Loucy (cell line): ENCODE measurements at regions not wholly inside any gene's neighbourhood (a gene's known extent, or its start where the extent isn't known, plus 50 kb on each side); places are given as distances from the start of the nearest gene placed in this dataset.

Experiments used
- H2AFZ ChIP-seq: fragments of 200-600 bp; sonication (generic); 2 replicates; pipeline ENCODE4 v1.6.0; 2016; ENCODE audit warnings: antibody characterized with exemption, mild to moderate bottlenecking, low read length, moderate library complexity
- H3F3A ChIP-seq: fragments of 200-600 bp; 2 replicates; pipeline ENCODE4 v1.6.0; 2016; ENCODE audit warnings: antibody characterized with exemption, low read depth, mild to moderate bottlenecking
- H3K27me3 ChIP-seq: fragments of 200-600 bp; sonication (generic); 2 replicates; pipeline ENCODE4 v1.6.1; 2014; ENCODE audit warnings: low read length, mild to moderate bottlenecking; ENCODE audit not compliant: insufficient read depth, poor library complexity, severe bottlenecking
- H3K36me3 ChIP-seq: fragments of 200-600 bp; sonication (generic); 2 replicates; pipeline ENCODE4 v1.6.1; 2016; ENCODE audit warnings: low read length; ENCODE audit not compliant: insufficient read depth
- H3K4me1 ChIP-seq: fragments of 200-600 bp; sonication (generic); 2 replicates; pipeline ENCODE4 v1.5.1; 2014; ENCODE audit warnings: low read length, mild to moderate bottlenecking; ENCODE audit not compliant: insufficient read depth, poor library complexity, severe bottlenecking
- H3K4me2 ChIP-seq: fragments of 200-600 bp; sonication (generic); 2 replicates; pipeline ENCODE4 v1.6.0; 2014; ENCODE audit warnings: antibody characterized with exemption, low read length, low read depth, mild to moderate bottlenecking; ENCODE audit not compliant: poor library complexity, severe bottlenecking
- H3K4me3 ChIP-seq: fragments of 200-600 bp; sonication (generic); 2 replicates; pipeline ENCODE4 v1.5.1; 2014; ENCODE audit warnings: low read length, mild to moderate bottlenecking, mixed read lengths; ENCODE audit not compliant: poor library complexity, severe bottlenecking
- H3K79me2 ChIP-seq: fragments of 200-600 bp; sonication (generic); 2 replicates; pipeline ENCODE4 v1.6.1; 2014; ENCODE audit warnings: low read length; ENCODE audit not compliant: insufficient read depth
- H3K9ac ChIP-seq: fragments of 200-600 bp; sonication (generic); 2 replicates; pipeline ENCODE4 v1.6.0; 2014; ENCODE audit warnings: mild to moderate bottlenecking, low read depth, low read length, moderate library complexity; ENCODE audit not compliant: poor library complexity, severe bottlenecking
- H3K9me2 ChIP-seq: fragments of 200-600 bp; sonication (generic); replicated peaks from 2 replicates; pipeline ENCODE4 v1.6.1; 2016; ENCODE audit warnings: low read depth, low read length, mixed read lengths
- H3K9me3 ChIP-seq: fragments of 200-600 bp; sonication (generic); 2 replicates; pipeline ENCODE4 v1.6.1; 2014; ENCODE audit warnings: mild to moderate bottlenecking, antibody characterized with exemption, low read length, low read depth; ENCODE audit not compliant: insufficient read depth
- H4K20me1 ChIP-seq: fragments of 200-600 bp; sonication (generic); 2 replicates; pipeline ENCODE4 v1.6.0; 2014; ENCODE audit warnings: antibody characterized with exemption, low read length, mild to moderate bottlenecking; ENCODE audit not compliant: insufficient read depth, poor library complexity, severe bottlenecking
- CTCF ChIP-seq: fragments of 200-600 bp; sonication (generic); conservative IDR thresholded peaks from 2 replicates; pipeline ENCODE4 v1.5.1; 2014; ENCODE audit warnings: mild to moderate bottlenecking, antibody characterized with exemption, low read length
- EZH2phosphoT487 ChIP-seq: fragments of 200-600 bp; IDR thresholded peaks from 2 replicates; pipeline ENCODE4 v1.6.1; 2018; ENCODE audit warnings: antibody characterized with exemption, mild to moderate bottlenecking, moderate library complexity, borderline replicate concordance

- Histone ChIP-seq H3K4me2 (no peak overlapping the region), H3F3A (no peaks in the 10 kb centered on the region), H2AFZ (no peak overlapping the region), H3K9me2 (no peaks in the 10 kb centered on the region), H3K36me3 (no peaks in the 10 kb centered on the region), H3K9ac (no peak overlapping the region), H4K20me1 (no peaks in the 10 kb centered on the region), H3K79me2 (no peaks in the 10 kb centered on the region), H3K27me3 (no peaks in the 10 kb centered on the region), H3K4me1 (peaks cover 11% of the 10 kb centered on the region), H3K9me3 (peaks cover 11% of the 10 kb centered on the region), H3K4me3 (no peak overlapping the region)
- no peak for TF ChIP-seq CTCF
- no peak for TF ChIP-seq EZH2phosphoT487
Measured at GRCh38 chr14:24744641-24745040, 110.7 kb upstream of the GZMB start.

- Histone ChIP-seq H3K4me3 (no peak overlapping the region), H3K36me3 (no peaks in the 10 kb centered on the region), H4K20me1 (no peaks in the 10 kb centered on the region)
Measured at GRCh38 chr14:24741871-24742270, 107.9 kb upstream of the GZMB start.

GRCh38 chr14:24735984-24736630 lies 102.1 kb upstream of the GZMB start:
- Histone ChIP-seq H3K36me3 (no peaks in the 10 kb centered on the region), H3F3A (no peaks in the 10 kb centered on the region), H4K20me1 (no peaks in the 10 kb centered on the region), H3K9ac (no peak overlapping the region), H3K9me3 (no peaks in the 10 kb centered on the region), H3K4me2 (no peak overlapping the region), H3K4me1 (no peaks in the 10 kb centered on the region), H3K9me2 (no peaks in the 10 kb centered on the region), H2AFZ (no peak overlapping the region), H3K79me2 (no peaks in the 10 kb centered on the region), H3K4me3 (no peak overlapping the region), H3K27me3 (no peaks in the 10 kb centered on the region)
- TF ChIP-seq CTCF, result no peak
- no peak for TF ChIP-seq EZH2phosphoT487

More at GRCh38 chr14:24741871-24742270, 107.9 kb upstream of the GZMB start:
- no peak overlapping the region for H3K9ac ChIP-seq
- peaks cover 11% of the 10 kb centered on the region for H3K4me1 ChIP-seq
- no peak overlapping the region for H2AFZ ChIP-seq
- no peaks in the 10 kb centered on the region for H3F3A ChIP-seq
- no peaks in the 10 kb centered on the region for H3K9me2 ChIP-seq
- no peaks in the 10 kb centered on the region for H3K9me3 ChIP-seq
- no peaks in the 10 kb centered on the region for H3K27me3 ChIP-seq
- TF ChIP-seq CTCF (no peak), EZH2phosphoT487 (no peak)
- H3K79me2 ChIP-seq, result no peaks in the 10 kb centered on the region
- peak overlapping the region; percentile 4 for H3K4me2 ChIP-seq
